HG03565 (cell line): ENCODE measurements at regions not wholly inside any gene's neighbourhood (a gene's known extent, or its start where the extent isn't known, plus 50 kb on each side); places are given as distances from the start of the nearest gene placed in this dataset.
"Not testable (repeated sequence)": the region's sequence is repeated elsewhere in the genome, so short reads cannot be mapped to it uniquely, and the experiment has no call there.

Source experiments
- ATAC-seq: cut with Tn5 transposase; IDR thresholded peaks from one replicate; pipeline ENCODE4 v1.9.1; 2021; ENCODE audit warnings: mild to moderate bottlenecking, moderate library complexity; ENCODE audit not compliant: unreplicated experiment

DNA sequence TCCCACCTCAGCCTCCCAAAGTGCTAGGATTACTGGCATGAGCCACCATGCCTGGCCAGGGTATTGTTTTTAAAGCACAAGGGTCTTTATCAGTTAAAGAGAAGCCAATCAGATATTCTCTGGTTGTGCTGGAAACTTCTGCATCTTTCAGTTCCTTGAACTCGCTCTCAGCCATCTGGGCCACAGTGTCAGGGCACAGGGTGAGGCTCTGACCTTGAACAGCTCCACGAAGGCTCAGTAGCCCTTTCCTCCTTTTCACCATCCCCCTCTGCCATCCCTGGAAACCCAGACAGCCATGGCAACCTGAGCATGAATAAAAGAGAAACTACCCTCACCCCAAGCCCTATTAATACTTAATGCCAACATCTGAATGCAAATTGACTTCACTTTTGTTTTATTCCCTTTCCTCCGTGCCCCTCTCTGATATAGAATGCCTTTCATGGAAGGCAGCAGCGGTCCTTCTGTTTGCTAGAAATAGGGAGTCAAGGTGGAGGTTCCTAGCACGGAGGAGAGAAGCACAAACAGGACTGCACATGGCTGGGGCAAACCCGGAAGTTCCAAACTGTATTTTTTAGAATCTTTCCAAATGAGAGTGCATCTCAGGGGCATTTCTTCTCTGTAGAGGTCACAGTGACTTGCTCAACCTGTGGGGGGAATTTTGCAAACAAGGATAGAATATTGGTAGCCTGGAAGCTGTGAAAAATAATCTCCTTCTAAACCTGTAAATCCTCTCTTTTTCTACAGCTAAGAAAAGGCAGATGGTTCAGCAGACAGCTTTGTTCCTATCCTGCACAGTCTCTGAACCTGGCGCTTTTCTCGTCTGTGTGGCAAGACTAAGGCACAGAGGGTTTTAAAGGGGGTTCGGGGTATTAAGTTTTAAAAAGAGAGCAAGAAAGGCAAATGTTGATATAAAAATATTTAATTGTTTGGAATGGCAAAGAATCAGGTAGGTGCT lies 176.4 kb upstream of the RREB1 start:
- ATAC-seq = no peak

DNA sequence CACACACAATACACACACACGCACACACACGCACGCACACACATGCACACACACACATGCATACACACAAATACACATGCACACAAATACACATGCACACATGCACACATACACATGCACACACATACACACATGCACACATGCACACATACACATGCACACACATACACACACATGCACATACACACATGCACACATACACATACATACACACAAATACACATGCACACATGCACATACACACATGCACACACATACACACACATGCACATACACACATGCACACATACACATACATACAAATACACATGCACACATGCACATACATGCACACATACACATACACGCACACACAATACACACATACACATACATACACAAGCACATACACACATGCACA lies 175.4 kb upstream of the RREB1 start:
- no peak for ATAC-seq

DNA sequence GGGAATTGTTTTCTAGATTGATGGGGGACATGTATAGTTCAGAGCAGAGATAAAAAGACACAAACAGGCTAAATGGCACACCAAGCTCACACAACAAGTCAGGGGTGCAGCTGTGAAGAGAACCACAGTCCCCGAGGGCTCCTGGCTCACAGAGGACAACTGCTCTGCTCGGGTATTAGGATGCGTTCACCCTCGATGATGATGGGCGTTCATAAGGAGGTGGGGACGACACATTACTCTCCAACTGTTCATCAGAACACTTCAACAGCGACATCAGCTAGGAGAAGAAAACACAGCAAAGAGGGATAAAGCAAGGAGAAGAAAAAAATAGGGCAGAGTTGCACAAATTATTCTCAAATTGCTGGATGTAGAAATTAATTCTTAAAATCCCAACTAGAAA lies 174.8 kb upstream of the RREB1 start:
- no peak for ATAC-seq

DNA sequence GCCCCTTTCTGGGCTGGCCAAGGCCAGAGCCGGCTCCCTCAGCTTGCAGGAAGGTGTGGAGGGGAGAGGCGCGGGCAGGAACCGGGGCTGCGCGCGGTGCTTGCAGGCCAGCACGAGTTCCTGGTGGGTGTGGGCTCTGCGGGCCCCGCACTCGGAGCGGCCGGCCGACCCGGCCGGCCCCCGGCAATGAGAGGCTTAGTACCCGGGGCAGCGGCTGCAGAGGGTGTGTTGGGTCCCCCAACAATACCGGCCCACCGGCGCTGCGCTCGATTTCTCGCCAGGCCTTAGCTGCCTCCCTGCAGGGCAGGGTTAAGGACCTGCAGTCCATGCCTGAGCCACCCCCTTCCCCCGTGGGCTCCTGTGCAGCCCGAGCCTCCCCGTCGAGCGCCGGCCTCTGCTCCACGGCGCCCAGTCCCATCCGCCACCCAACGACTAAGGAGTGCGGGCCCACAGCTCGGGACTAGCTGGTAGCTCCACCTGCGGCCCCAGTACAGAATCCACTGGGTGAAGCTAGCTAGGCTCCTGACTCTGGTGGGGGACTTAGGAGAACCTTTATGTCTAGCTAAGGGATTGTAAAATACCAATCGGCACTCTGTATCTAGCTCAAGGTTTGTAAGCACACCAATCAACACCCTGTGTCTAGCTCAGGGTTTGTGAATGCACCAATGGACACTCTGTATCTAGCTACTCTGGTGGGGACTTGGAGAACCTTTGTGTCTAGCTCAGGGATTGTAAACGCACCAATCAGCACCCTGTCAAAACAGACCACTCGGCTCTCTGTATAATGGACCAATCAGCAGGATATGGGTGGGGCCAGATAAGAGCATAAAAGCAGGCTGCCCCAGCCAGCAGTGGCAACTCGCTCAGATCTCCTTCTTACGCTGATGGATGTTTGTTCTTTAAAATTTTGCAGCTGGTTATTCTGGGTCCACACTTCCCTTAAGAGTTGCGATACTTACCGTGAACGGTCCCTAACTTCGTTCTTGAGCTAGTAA lies 167.4 kb upstream of the RREB1 start:
- ATAC-seq = no peak

DNA sequence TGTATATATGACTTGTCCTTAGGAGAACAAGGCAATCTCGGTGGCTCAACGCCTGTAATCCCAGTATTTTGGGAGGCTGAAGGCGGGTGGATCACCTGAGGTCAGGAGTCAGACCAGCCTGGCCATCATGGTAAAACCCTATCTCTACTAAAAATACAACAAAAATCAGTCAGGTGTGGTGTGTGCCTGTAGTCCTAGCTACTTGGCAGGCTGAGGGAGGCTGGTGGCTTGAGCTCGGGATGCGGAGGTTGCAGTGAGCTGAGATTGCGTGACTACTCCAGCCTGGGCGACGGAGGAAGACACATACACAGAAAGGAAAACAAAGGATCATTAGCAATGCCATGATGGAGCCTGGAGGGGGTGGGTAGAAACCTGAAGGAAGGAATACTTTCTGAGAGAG lies 166.6 kb upstream of the RREB1 start:
- no peak for ATAC-seq

DNA sequence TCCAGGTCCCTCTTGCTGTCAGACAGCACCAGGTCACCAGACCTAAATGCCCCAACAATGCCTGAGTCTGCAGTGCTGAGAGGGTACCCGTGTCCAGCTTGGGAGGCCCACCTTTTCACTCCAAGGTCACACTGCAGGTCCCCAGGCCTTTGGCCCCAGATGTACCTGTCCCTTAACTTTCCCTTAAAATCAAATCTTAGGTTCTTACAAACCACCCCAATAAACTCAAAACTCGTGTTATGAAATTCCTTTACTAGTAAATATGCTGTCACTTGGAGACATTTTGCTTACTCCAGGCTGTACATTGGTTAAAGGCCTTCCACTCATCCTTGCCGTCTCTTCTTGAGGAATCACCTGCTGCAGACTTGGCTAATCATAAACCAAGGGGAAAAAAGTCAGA lies 165.7 kb upstream of the RREB1 start:
- no peak for ATAC-seq

DNA sequence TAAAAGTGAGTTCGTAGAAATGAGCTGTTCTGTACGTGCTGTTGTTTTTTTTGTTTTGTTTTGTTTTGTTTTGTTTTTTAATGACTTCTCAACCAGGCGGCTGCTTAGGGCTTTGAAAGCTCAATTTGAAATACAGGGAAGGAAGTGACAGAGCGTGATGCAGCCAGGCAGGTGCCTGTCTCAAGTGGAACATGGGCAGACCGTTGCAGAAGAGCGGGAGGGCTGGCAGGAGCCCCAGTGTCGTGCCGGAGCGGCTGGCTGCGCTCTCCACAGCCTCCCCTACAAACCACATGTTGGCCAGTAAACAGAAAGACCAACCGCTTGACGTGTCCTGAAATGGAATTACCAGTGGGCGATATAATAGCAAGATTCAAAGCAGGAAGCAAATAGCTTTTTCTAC lies 164.9 kb upstream of the RREB1 start:
- peak; percentile 77 for ATAC-seq

DNA sequence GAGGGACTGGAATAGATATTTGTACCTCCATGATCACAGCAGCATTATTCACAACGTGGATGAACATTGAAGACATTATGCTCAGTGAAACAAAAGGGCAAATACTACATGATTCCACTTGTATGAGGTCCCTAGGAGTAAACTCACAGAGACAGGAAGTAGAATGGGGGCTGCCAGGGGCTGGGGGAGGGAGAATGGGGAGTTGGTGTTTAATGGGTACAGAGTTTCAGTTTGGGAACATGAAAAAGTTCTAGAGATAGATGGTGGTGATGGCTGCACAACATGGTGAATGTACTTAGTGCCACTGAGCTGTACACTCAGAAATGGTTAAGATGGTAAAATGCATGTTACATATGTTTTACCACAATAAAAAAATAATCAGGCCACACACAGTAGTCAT lies 164.3 kb upstream of the RREB1 start:
- ATAC-seq = no peak

DNA sequence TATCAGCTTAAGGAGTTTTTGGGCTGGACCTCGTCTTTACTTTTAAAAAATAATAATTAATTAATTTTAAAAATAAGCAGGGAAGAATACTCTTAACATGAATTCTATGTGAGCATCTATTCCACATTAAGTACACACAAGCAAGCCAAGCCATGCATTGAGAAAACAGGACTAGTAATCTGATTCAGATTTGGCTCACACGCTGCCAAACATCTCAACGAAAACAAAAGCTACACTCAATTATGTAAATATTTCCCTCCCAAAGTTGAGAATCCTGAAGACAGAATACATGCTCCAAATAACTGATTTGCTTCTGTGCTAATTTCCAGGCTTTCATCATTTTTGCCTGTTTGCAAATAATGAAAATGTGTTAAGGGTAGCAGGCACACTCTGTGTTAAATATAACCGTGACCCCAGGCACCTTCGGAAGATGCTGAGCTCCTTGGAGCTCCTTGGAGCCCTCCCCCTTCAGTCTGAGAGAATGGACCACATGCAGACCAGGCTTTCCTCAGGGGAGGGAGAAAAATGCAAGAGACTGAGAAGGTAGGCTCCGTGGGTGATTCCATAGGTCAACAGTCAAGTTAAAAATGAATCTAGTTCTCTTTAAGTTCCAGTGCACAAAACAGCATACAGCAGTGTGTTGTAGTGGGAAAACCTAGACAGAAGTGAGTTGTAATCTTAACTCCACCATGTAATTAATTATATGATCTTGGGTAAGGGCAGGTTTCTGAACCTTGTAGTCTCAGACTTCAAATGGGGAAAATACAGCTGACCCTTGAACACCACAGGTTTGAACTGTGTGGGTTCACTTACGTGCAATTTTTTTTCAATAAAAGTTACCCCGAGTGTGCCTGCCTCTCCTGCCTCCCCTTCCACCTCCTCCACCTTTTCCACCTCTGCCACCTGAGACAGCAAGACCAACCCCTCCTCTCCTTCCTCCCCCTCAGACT lies 161.3 kb upstream of the RREB1 start:
- ATAC-seq = no peak

DNA sequence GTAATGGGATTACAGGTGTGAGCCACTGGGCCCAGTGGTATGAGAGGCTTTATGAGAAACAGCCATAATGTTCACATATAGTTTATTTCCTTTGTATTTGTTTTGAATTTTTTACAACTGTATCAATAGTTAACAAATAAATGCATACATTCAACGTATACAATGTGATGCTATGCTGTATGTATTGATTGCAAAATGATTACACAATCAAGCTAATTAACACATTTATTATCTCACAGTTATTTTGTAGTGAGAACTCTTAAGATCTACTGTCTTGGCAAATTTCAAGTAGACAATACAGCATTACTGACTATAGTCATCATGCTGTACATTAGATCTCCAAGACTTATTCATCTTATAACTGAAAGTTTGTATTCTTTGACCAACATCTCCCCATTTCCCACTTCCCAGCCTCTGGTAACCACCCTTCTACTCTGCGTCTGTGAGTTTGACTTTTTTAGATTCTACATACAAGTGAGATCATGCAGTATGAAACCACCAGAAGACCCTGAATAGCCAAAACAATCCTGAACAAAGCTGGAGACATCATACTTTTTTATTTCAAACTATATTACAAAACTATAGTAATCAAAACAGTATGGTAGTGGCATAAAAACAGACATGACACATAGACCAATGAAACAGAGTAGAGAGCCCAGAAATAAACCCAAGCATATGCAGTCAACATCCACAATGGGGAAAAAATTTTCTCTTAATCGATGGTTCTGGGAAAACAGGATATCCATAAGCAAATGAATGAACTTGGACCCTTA lies 157.2 kb upstream of the RREB1 start:
- no peak for ATAC-seq

DNA sequence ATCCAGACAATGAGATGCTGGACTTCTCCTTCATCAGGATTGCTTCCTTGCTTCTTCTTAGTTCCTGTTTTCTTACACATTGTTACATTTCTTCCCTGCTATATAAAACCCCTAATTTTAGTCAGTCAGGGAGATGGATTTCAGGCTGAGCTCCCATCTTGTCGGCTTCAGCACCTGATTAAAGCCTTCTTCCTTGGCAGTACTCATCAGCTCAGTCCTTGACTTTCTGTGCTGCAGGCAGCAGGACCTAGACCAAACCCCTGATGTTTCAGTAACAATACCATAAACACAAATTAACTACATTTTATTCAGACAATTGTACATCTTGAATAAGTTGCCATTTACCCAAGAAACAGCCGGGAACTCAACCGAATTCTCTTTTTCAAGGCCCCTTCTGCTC lies 156.4 kb upstream of the RREB1 start:
- no peak for ATAC-seq

DNA sequence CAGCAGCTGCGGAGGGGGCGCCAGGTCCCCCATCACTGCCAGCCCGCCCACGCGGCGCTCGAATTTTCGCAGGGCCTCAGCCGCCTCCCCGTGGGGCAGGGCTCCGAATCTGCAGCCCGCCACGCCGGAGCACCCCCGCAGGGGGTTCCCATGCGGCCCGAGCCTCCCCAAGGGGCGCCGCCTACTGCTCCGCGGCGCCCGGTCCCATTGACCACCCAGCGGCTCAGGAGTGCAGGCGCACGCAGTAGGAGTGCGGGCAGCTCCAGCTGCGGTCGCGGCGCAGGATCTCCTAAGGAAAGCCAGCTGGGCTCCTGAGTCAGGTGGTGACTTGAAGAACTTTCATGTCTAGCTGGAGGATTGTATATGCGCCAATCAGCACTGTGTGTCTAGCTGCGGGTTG lies 155.3 kb upstream of the RREB1 start:
- no peak for ATAC-seq

DNA sequence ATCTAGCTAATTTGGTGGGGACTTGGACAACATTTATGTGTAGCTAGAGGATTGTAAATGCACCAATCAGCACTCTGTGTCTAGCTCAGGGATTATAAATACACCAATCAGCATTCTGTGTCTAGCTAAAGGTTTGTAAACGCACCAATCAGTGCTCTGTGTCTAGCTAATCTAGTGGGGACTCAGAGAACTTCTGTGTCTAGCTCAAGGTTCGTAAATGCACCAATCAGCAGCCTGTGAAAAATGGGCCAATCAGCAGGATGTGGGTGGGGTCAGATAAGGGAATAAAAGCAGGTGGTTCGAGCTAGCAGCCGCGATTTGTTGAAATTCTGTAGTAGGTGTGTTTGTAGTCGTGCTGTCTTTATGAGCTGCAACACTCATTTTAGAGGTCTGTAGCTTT lies 154.8 kb upstream of the RREB1 start:
- not testable (repeated sequence) for ATAC-seq

DNA sequence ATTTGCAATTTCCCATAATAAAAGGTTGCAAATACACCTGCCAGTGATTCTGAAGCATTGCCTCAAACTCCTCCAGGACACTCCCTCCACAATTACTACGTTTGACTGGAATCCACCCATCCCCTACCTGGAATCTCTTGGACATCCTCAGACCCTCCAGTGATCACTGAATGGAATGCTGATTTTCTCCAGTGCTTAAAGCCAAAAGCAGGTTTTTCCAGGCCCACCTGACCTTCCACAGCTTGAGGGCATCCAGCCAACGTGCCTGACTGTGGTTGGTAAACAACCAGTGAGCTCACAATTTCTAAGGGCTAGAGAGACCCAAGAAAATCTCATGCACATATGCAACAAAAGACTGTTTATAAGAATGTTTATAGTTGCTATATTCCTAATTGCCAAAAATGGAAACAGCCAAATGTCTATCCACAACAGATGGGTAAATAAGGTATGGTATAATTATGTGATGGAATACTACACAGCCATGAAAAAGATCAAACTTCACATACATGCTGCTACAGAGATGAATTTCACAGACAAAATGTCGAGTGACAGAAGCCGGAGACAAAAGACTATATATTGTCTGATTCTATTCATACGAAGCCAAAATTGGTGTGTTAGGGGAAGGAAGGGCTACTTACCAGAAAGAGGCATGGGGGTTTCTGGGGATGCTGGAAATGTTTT lies 147.1 kb upstream of the RREB1 start:
- no peak for ATAC-seq

DNA sequence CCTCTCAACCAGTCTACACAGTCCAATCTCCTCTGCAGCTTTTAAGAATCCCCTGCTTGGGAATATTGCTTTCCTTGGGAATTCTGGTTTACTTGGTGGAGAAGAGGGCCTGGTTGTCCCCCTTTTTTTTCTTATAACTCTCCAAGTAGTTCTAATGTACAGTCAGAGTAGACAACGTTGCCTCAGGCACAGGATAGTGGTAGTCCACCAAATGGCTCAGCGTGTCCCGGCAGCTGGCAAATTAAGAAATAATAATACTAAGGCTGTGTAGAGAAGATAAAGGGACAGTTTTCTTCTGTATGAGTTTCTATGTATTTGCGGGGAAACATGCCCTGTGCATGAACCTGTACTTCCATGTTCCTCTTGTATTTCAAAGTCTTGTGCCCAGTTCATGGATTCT lies 145.7 kb upstream of the RREB1 start:
- ATAC-seq = no peak

DNA sequence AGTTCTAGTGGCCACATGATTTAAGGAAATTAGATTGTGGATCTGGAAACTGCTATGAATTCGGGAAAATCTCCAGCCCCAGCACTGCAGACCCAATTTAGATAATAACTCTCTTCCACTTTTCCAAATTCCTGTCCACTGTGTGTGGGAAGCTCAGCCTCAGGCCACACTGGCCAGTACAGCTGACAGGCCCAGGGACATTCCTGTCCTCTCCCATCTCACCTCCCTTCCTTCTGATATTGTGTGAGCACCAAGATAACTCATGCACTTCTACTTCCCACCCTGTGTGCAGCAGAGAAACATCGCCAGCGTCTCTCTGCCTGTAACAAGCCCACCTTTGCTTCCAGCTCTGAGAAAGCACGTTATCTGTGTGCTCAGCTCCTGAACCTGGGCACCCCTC lies 145.1 kb upstream of the RREB1 start:
- no peak for ATAC-seq

DNA sequence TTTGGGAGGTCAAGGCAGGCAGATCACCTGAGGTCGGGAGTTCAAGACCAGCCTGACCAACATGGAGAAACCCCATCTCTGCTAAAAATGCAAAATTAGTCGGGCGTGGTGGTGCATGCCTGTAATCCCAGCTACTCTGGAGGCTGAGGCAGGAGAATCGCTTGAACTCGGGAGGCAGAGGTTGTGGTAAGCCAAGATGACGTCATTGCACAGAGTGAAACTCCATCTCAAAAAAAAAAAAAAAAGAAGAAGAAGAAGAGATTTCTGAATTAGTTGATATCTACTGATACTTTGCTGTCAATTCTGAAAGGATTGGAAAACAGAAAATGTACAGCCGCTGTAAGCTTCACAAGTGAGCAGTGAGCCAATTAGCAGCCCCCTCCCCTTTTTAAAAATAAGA lies 144.4 kb upstream of the RREB1 start:
- ATAC-seq = not testable (repeated sequence)

DNA sequence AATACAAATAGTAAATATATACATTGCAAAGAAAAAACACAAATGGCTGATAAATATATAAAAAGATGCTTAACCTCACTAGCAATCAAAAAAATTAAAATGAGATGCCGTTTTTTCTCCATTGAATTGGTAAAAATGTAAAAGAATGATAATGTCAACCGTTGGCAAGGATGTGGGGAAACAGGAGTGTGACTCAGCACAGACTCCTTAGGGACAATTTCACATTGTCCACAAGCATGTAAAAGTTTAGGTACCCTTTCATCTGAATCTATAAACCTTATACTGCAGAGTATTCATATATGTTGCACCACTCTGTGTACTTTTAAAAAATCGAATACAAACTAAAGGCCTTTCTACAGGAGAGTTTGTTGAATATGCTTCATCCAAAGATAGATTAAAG lies 143.1 kb upstream of the RREB1 start:
- no peak for ATAC-seq

DNA sequence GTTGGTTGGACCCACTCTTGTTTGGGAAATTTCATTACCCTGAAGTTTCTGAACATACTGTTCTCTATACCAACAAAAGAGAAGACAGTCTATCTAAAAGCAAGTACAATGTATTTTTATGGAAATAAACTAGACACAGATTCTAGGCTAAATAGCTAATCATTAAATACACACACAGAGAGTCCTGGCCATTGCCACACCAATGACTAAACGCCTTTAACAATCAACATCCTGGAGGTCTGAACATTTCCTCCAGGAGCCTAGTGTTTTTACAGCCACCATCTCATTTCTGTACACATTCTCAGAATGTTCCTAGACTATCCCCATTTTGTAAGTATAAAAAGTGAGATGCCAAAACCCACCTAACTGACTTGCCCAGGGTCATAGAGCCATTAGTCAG lies 141.6 kb upstream of the RREB1 start:
- ATAC-seq = no peak
